B cell (primary cell): ENCODE measurements at regions not wholly inside any gene's neighbourhood (a gene's known extent, or its start where the extent isn't known, plus 50 kb on each side); places are given as distances from the start of the nearest gene placed in this dataset.

Experiments
- ATAC-seq: fragments of 200-7000 bp; cut with Tn5 transposase; one replicate; pipeline ENCODE4 v1.10.0; 2021; ENCODE audit warnings: low read depth, mild to moderate bottlenecking, moderate number of reproducible peaks, moderate library complexity
- CTCF ChIA-PET: fragments of 350-600 bp; sonication (Branson Sonifier 250); formaldehyde crosslinking; loops from one replicate; lab custom pipeline; 2021; ENCODE audit warnings: antibody characterized with exemption, inconsistent platforms; lab: Charles Lee
- POLR2A ChIA-PET: fragments of 350-600 bp; sonication (Branson Sonifier 250); formaldehyde crosslinking; loops from one replicate; lab custom pipeline; 2021; ENCODE audit warnings: antibody characterized with exemption; lab: Charles Lee
- DNase-seq: peaks from one replicate; pipeline ENCODE4 v3.0.0; 2013
- H2AFZ ChIP-seq: 2 replicates; pipeline ENCODE4 v1.6.1; 2012; ENCODE audit warnings: mild to moderate bottlenecking, low read depth, low read length; ENCODE audit not compliant: insufficient read depth, poor library complexity, severe bottlenecking
- H3K27ac ChIP-seq, 2 donors: 1 replicate in 1 of 2; 2 replicates in 1 of 2; pipeline ENCODE4 v1.5.1; 2012 to 2013; ENCODE audit warnings: low read length in 2 of 2, mild to moderate bottlenecking in 2 of 2, moderate library complexity in 1 of 2
- H3K27me3 ChIP-seq, 4 experiments: fragments of 200-600 bp in 1 of 4; sonication (generic) in 1 of 4; replicated peaks in 1 of 4; 1 replicate in 2 of 4; 2 replicates in 2 of 4; pipeline versions ENCODE4 v1.6.1 to v1.7.0; 2013 to 2016; ENCODE audit warnings: low read length in 3 of 4, mild to moderate bottlenecking in 2 of 4, mixed read lengths in 1 of 4, moderate library complexity in 1 of 4; ENCODE audit not compliant: insufficient read depth in 4 of 4, control insufficient read depth in 3 of 4; ENCODE audit errors: control extremely low read depth in 1 of 4
- H3K36me3 ChIP-seq, 2 experiments: replicated peaks in 1 of 2; 1 replicate in 1 of 2; 2 replicates in 1 of 2; pipeline versions ENCODE4 v1.6.1 to v1.7.1; 2013; ENCODE audit warnings: low read length in 1 of 2; ENCODE audit not compliant: insufficient read depth in 2 of 2, control insufficient read depth in 1 of 2; ENCODE audit errors: control extremely low read depth in 1 of 2, extremely low read depth in 1 of 2
- H3K4me1 ChIP-seq, 2 donors: fragments of 200-600 bp in 1 of 2; sonication (generic) in 1 of 2; 1 replicate in 1 of 2; 2 replicates in 1 of 2; pipeline versions ENCODE4 v1.5.1 to v1.6.1; 2013 to 2017; ENCODE audit warnings: low read length in 2 of 2; ENCODE audit not compliant: control insufficient read depth in 2 of 2, insufficient read depth in 2 of 2
- H3K4me2 ChIP-seq: replicated peaks from 2 replicates; pipeline ENCODE3; 2012; ENCODE audit warnings: mild to moderate bottlenecking, low read depth, low read length; ENCODE audit not compliant: poor library complexity, severe bottlenecking
- H3K4me3 ChIP-seq, 5 experiments: fragments of 200-600 bp in 1 of 5; sonication (generic) in 1 of 5; 1 replicate in 3 of 5; 2 replicates in 2 of 5; pipeline versions ENCODE4 v1.5.1 to v1.7.0; 2011 to 2016; ENCODE audit warnings: low read length in 4 of 5, mild to moderate bottlenecking in 4 of 5, low read depth in 2 of 5, control low read depth in 1 of 5, moderate library complexity in 1 of 5; ENCODE audit not compliant: insufficient read depth in 1 of 5; ENCODE audit errors: control extremely low read depth in 1 of 5, extremely low read depth in 1 of 5
- H3K79me2 ChIP-seq: fragments of 200-600 bp; sonication (generic); one replicate; pipeline ENCODE4 v1.6.0; 2016; ENCODE audit warnings: low read length; ENCODE audit not compliant: control insufficient read depth, insufficient read depth
- H3K9ac ChIP-seq: fragments of 200-600 bp; sonication (generic); 2 replicates; pipeline ENCODE4 v1.6.1; 2017; ENCODE audit warnings: mild to moderate bottlenecking, low read length, moderate library complexity
- H3K9me3 ChIP-seq, 3 donors: one replicate each; pipeline versions ENCODE4 v1.6.1 to v1.7.1; 2013; ENCODE audit warnings: low read length in 2 of 3; ENCODE audit not compliant: control insufficient read depth in 2 of 3, insufficient read depth in 1 of 3; ENCODE audit errors: control extremely low read depth in 1 of 3
- H4K20me1 ChIP-seq: 2 replicates; pipeline ENCODE4 v1.6.0; 2012; ENCODE audit warnings: mild to moderate bottlenecking, low read length; ENCODE audit not compliant: insufficient read depth, control insufficient read depth, poor library complexity, severe bottlenecking
- H3K27ac Mint-ChIP-seq: one replicate; pipeline ENCODE4 v1.8.0; 2021; ENCODE audit warnings: mixed read lengths
- H3K27me3 Mint-ChIP-seq: one replicate; pipeline ENCODE4 v1.8.0; 2021; ENCODE audit warnings: mixed read lengths
- H3K4me1 Mint-ChIP-seq: one replicate; pipeline ENCODE4 v1.8.0; 2021; ENCODE audit warnings: mixed read lengths
- H3K4me3 Mint-ChIP-seq: one replicate; pipeline ENCODE4 v1.8.0; 2021; ENCODE audit warnings: mixed read lengths
- H3K9me3 Mint-ChIP-seq: one replicate; pipeline ENCODE4 v1.8.0; 2022; ENCODE audit warnings: mixed read lengths; ENCODE audit not compliant: insufficient read depth
- CTCF ChIP-seq: fragments of 200-600 bp; IDR thresholded peaks from one replicate; pipeline ENCODE4 v1.8.0; 2022; ENCODE audit warnings: antibody characterized with exemption, mild to moderate bottlenecking
- EZH2 ChIP-seq: IDR thresholded peaks from 2 replicates; pipeline ENCODE4 v1.6.1; 2012; ENCODE audit warnings: borderline replicate concordance, low read depth, mild to moderate bottlenecking, moderate library complexity, low read length; ENCODE audit not compliant: insufficient read depth, poor library complexity, severe bottlenecking
- WGBS: methylation state at CpG from one replicate; pipeline ENCODE4 v1.1.5; 2013; ENCODE audit warnings: missing lambda C conversion rate; ENCODE audit not compliant: insufficient coverage; 5-methylcytosine and 5-hydroxymethylcytosine counted together
- intact Hi-C: fragments of 100-400 bp; cut with micrococcal nuclease; formaldehyde crosslinking; loops from one replicate; pipeline ENCODE4 v1.10.0; 2022

- no peak overlapping the region for H3K4me3 Mint-ChIP-seq
- H3K27ac Mint-ChIP-seq: no peak overlapping the region
- no peaks in the 10 kb centered on the region for H3K36me3 ChIP-seq
- no peak overlapping the region for H2AFZ ChIP-seq
- no peaks in the 10 kb centered on the region for H3K27me3 Mint-ChIP-seq
- peaks cover 8% of the 10 kb centered on the region for H3K4me1 Mint-ChIP-seq
- POLR2A ChIA-PET: no interaction called here
- no peaks in the 10 kb centered on the region for H3K9me3 Mint-ChIP-seq
- peaks cover 0 to 6% of the 10 kb centered on the region in 2 donors for H3K4me1 ChIP-seq
- H3K27ac ChIP-seq: no peak overlapping the region
- TF ChIP-seq CTCF (no peak), EZH2 (no peak)
- no peaks in the 10 kb centered on the region for H3K9me3 ChIP-seq
- ATAC-seq: no peak
- CTCF ChIA-PET: no interaction called here
- intact Hi-C loops: no loop called here
- H4K20me1 ChIP-seq: no peaks in the 10 kb centered on the region
- H3K79me2 ChIP-seq: no peaks in the 10 kb centered on the region
- no peak for DNase-seq
- H3K4me3 ChIP-seq: no peak overlapping the region
- H3K9ac ChIP-seq: no peak overlapping the region
- no peaks in the 10 kb centered on the region for H3K27me3 ChIP-seq
- no peak overlapping the region for H3K4me2 ChIP-seq
These were observed 193.6 kb upstream of the SATB1 start for GRCh38 chr3:18618723-18619122.

- WGBS: no CpG with 5 or more reads among the region's 1 CpG
- Histone ChIP-seq H4K20me1 (no peaks in the 10 kb centered on the region), H3K9me3 (no peaks in the 10 kb centered on the region), H3K4me2 (no peak overlapping the region), H3K27ac (no peak overlapping the region), H3K4me3 (no peak overlapping the region), H3K27me3 (no peaks in the 10 kb centered on the region), H3K4me1 (peaks cover 0 to 6% of the 10 kb centered on the region in 2 donors), H3K36me3 (no peaks in the 10 kb centered on the region), H3K79me2 (no peaks in the 10 kb centered on the region), H2AFZ (no peak overlapping the region), H3K9ac (no peak overlapping the region)
- peaks cover 11% of the 10 kb centered on the region for H3K4me1 Mint-ChIP-seq
- DNase-seq (no peak), ATAC-seq (no peak)
- POLR2A ChIA-PET: no interaction called here
- CTCF ChIA-PET: no interaction called here
- TF ChIP-seq EZH2 (no peak), CTCF (no peak)
- H3K27ac Mint-ChIP-seq: no peak overlapping the region
- no peaks in the 10 kb centered on the region for H3K9me3 Mint-ChIP-seq
- H3K4me3 Mint-ChIP-seq: no peak overlapping the region
- H3K27me3 Mint-ChIP-seq: no peaks in the 10 kb centered on the region
- intact Hi-C loops: no loop called here
These were observed 186.9 kb upstream of the SATB1 start for GRCh38 chr3:18611991-18612390.
